ENCODE measurements at regions not wholly inside any gene's neighbourhood (a gene's known extent, or its start where the extent isn't known, plus 50 kb on each side); places are given as distances from the start of the nearest gene placed in this dataset.

- no peak for TF ChIP-seq CTCF (conservative IDR thresholded peaks at IDR 0.05; ENCODE audit: low read depth, low read length)
- TF ChIP-seq EZH2 (IDR thresholded peaks at IDR 0.05; ENCODE audit: borderline replicate concordance, low read depth, low read length, poor library complexity, severe bottlenecking) = no peak
Measured at GRCh38 chr13:69597088-69597487, 510.5 kb upstream of the ATXN8OS start.

All from A673 (cell line).